ENCODE measurements at regions not wholly inside any gene's neighbourhood (a gene's known extent, or its start where the extent isn't known, plus 50 kb on each side); places are given as distances from the start of the nearest gene placed in this dataset.

DNA sequence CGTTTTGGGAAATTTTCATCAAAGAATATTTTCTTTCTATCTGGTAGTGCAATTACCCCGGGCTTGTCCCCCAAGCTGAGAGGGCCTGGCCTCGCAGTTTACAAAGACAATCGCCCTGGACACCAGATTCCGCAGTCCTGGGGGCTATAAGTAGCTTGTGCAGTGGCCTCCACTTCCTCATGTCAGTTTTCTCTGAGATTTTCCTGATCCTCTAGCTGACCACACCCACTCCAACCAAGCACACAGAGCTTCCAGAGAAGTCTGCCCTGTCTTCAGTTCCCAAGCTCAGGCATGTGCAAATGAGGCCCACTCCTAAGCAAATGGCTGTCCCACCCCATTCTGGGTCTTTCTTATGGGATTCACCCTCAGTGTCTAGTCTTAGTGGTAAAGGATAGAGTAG, 245.3 kb downstream of the MAFB start:
- Histone ChIP-seq H3K27me3 (ENCODE audit: control insufficient read depth, insufficient read depth, low read length) (no peaks in the 10 kb centered on the region), H3K9me3 (ENCODE audit: control insufficient read depth, low read depth, low read length) (no peaks in the 10 kb centered on the region), H3K27ac (ENCODE audit: low read length) (no peak overlapping the region), H3K4me3 (ENCODE audit: low read length) (no peak overlapping the region), H3K9ac (ENCODE audit: low read length) (no peak overlapping the region), H3K4me1 (ENCODE audit: control insufficient read depth, low read depth, low read length) (no peaks in the 10 kb centered on the region), H3K36me3 (ENCODE audit: control insufficient read depth, low read depth, low read length) (no peaks in the 10 kb centered on the region)

DNA sequence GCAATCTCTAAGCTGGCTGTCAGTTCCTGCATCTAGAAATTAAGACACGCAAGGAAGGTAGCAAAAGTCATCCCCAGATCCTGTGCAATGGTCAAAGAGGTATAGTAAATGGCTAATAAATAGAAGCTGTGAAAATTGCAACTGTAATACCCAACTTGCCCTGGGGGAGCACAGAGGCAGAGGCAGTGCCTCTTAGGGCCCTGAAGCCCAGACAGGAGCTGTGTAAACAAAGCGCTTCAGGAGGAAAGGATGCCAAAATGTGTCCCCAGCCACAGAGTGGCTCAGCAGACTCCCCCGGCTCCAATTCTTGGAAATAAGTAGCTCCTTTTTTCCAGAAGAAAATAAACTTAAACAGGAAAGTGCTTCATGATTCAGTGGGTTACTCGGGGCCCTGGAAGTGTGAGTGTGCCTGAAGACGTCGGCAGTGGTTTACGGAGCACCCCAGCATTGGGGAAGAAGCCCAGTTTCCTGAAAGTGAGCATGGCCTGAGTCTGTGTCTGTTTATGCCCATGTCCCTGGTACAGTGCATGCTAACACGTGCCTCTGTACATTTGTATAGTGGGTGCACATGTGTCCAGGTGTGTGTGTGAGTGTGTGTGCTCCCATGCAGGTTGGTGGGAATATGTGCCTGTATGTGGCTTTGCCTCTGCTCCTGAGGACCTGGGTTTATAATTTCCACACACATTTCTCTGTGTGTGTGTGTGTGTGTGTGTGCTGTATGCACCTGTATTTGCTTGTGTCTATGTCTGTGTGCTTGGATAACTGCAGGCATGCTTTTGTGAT, 246.7 kb downstream of the MAFB start:
- Histone ChIP-seq H3K9me3 (ENCODE audit: control insufficient read depth, low read depth, low read length) (no peaks in the 10 kb centered on the region), H3K4me3 (ENCODE audit: low read length) (no peak overlapping the region), H3K27ac (ENCODE audit: low read length) (no peak overlapping the region), H3K36me3 (ENCODE audit: control insufficient read depth, low read depth, low read length) (no peaks in the 10 kb centered on the region), H3K9ac (ENCODE audit: low read length) (no peak overlapping the region), H3K4me1 (ENCODE audit: control insufficient read depth, low read depth, low read length) (no peaks in the 10 kb centered on the region), H3K27me3 (ENCODE audit: control insufficient read depth, insufficient read depth, low read length) (no peaks in the 10 kb centered on the region)

DNA sequence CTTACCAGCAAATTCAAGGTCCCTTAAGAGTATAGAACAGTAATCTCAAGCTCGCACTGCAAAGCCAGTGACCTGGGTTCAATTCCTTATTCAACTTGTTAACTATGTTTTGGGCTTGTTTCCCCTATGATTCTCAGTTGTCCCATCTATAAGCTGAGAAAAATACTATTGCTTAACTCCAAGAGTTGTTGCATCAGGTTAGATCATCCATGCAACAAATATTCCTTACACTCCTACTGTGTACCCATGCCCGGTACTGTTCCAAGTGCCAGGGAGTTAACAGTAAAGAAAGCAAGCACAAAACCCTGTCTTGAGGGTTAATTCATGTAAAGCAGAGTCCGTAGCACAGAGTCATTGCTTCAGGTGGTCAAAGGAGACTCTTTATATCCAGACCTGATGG, 247.3 kb downstream of the MAFB start:
- H3K9me3 ChIP-seq (ENCODE audit: control insufficient read depth, low read depth, low read length): no peaks in the 10 kb centered on the region
- no peaks in the 10 kb centered on the region for H3K36me3 ChIP-seq (ENCODE audit: control insufficient read depth, low read depth, low read length)
- no peak overlapping the region for H3K4me3 ChIP-seq (ENCODE audit: low read length)
- H3K9ac ChIP-seq (ENCODE audit: low read length): no peak overlapping the region
- no peak overlapping the region for H3K27ac ChIP-seq (ENCODE audit: low read length)
- no peaks in the 10 kb centered on the region for H3K4me1 ChIP-seq (ENCODE audit: control insufficient read depth, low read depth, low read length)
- H3K27me3 ChIP-seq (ENCODE audit: control insufficient read depth, insufficient read depth, low read length): no peaks in the 10 kb centered on the region

DNA sequence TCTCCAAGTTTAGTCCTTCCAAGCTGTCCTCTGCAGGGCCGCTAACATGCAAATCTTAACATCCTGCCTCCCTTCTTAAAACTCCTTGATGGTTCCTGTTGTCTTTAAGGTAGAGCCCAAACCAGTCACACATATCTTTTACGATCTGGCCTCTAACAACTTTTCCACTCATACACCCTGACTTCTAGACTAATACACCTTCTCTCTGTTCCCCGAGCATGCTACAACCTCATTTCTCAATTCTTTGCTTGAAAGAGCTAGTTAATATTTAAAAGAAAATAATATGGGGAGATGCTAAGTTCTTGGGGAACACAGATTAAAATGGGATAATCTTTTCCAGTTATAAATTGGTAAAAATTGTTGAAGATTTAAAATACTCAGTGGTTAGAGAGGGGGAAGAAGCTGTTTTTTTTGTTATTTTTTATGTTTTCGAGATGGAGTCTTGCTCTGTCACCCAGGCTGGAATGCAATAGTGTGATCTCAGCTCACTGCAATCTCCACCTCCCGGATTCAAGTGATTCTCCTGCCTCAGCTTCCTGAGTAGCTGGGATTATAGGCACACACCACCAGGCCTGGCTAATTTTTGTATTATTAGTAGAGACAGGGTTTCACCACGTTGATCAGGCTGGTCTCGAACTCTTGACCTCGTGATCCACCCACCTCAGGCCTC, 250.7 kb downstream of the MAFB start:
- H3K4me1 ChIP-seq (ENCODE audit: control insufficient read depth, low read depth, low read length): no peaks in the 10 kb centered on the region
- no peaks in the 10 kb centered on the region for H3K36me3 ChIP-seq (ENCODE audit: control insufficient read depth, low read depth, low read length)
- no peak overlapping the region for H3K4me3 ChIP-seq (ENCODE audit: low read length)
- H3K9ac ChIP-seq (ENCODE audit: low read length): no peak overlapping the region
- H3K27ac ChIP-seq (ENCODE audit: low read length): no peak overlapping the region
- no peaks in the 10 kb centered on the region for H3K27me3 ChIP-seq (ENCODE audit: control insufficient read depth, insufficient read depth, low read length)
- H3K9me3 ChIP-seq (ENCODE audit: control insufficient read depth, low read depth, low read length): no peaks in the 10 kb centered on the region

DNA sequence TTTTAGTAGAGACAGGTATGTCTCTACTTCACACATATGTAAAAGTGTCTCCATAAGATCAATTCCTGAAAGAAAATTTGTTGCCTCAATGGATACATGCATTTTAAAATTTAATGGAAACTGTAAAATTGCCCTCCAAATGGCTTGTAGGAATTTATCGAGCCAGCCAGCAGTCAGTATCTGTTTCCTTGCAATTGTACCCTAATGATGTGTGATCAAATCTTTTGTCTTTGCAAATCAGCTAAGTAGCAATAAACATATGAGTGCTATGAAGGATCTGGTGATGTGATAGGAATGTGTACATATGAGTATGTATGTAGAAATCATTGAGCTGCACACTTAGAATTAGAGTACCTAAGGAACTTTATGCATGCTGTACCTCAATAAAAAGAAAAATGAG, 253.0 kb downstream of the MAFB start:
- Histone ChIP-seq H3K36me3 (ENCODE audit: control insufficient read depth, low read depth, low read length) (no peaks in the 10 kb centered on the region), H3K9me3 (ENCODE audit: control insufficient read depth, low read depth, low read length) (no peaks in the 10 kb centered on the region)

DNA sequence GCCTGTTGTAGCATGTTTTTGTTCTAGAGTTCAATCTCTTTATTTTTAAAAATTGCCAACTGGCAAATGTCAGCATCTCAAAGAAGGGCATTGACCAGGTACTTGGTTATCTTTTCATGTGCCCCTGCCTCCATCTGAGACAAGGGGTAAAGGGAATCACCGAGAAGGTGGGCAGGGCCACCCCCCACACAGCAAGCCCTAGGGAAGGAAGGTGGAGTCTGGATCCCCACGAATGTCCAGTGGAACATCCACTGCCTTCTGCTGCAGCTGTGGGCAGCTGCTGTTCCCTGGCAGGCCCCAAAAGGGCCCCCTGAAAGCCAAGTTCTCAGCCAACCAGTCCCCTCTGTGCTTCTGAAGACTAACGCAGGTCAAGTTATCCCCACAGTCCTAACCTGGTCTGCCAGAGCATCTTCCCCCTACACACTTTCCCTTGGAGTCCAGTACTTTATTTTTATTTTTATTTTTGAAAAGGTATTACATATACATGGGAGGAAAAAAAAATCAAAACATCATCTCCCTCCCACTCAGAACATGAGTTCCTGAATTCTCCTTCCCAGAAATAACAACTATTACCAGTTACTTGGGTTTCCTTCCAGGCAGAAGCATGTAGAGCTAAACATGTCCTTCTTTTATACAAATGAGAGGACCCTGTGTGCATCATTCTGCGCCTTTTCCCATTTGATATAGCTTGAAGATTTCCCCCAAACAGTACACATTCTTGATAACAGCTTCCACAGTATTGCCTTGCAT, 253.7 kb downstream of the MAFB start:
- H3K4me3 ChIP-seq (ENCODE audit: low read length): no peak overlapping the region
- no peaks in the 10 kb centered on the region for H3K4me1 ChIP-seq (ENCODE audit: control insufficient read depth, low read depth, low read length)
- H3K27ac ChIP-seq (ENCODE audit: low read length): no peak overlapping the region
- H3K27me3 ChIP-seq (ENCODE audit: control insufficient read depth, insufficient read depth, low read length): no peaks in the 10 kb centered on the region
- no peaks in the 10 kb centered on the region for H3K36me3 ChIP-seq (ENCODE audit: control insufficient read depth, low read depth, low read length)
- H3K9ac ChIP-seq (ENCODE audit: low read length): no peak overlapping the region
- no peaks in the 10 kb centered on the region for H3K9me3 ChIP-seq (ENCODE audit: control insufficient read depth, low read depth, low read length)

More for the DNA sequence above, 253.0 kb downstream of the MAFB start:
- H3K27me3 ChIP-seq (ENCODE audit: control insufficient read depth, insufficient read depth, low read length): no peaks in the 10 kb centered on the region
- H3K27ac ChIP-seq (ENCODE audit: low read length): no peak overlapping the region
- no peaks in the 10 kb centered on the region for H3K4me1 ChIP-seq (ENCODE audit: control insufficient read depth, low read depth, low read length)
- H3K4me3 ChIP-seq (ENCODE audit: low read length): no peak overlapping the region
- no peak overlapping the region for H3K9ac ChIP-seq (ENCODE audit: low read length)

DNA sequence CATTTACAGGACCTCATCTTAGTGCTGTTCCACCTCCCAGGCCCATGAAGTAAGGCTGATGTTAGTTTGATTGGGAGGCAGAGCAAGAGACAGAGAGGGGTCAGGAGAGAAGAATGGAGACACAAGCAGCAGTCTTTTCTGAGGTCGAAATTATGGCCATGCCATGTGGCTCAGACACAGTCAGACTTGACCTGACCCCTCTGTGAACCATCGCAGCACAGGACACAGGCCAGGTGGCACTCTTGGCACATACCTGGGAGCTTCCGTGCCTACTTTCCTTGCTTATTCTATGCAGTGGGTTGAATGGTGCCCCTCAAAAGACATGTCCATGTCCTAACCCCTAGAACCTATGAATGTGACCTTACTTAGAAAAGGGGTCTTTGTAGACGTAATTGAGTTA, 254.9 kb downstream of the MAFB start:
- Histone ChIP-seq H3K9ac (ENCODE audit: low read length) (no peak overlapping the region), H3K9me3 (ENCODE audit: control insufficient read depth, low read depth, low read length) (no peaks in the 10 kb centered on the region), H3K27ac (ENCODE audit: low read length) (no peak overlapping the region), H3K4me1 (ENCODE audit: control insufficient read depth, low read depth, low read length) (no peaks in the 10 kb centered on the region), H3K36me3 (ENCODE audit: control insufficient read depth, low read depth, low read length) (no peaks in the 10 kb centered on the region), H3K27me3 (ENCODE audit: control insufficient read depth, insufficient read depth, low read length) (no peaks in the 10 kb centered on the region), H3K4me3 (ENCODE audit: low read length) (no peak overlapping the region)

DNA sequence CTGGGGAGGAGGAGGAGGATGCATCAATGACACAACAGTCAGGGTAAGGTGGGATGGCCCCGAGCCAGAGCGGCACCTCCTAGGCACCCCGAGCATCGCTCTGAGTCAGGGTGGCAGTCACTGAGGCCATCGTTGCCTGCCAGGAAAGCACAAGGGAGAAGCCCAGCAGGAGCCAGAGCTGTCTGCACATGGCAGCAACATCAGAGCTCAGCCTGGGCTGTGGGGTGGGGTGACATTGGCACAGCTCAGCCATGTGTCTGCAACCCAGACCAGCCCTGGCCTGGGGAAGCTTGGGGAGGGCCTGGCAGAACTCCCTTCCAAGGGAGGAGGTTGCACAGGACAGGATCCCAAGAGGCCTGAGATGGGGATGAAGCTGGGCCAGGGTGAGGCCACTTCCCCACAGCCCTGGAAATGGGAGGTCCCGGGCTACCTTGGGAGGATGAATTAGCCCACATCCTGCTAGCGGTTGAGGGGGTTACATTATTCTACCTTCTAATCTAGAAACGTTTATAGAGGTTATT, 255.6 kb downstream of the MAFB start:
- Histone ChIP-seq H3K27ac (ENCODE audit: low read length) (no peak overlapping the region), H3K36me3 (ENCODE audit: control insufficient read depth, low read depth, low read length) (no peaks in the 10 kb centered on the region), H3K27me3 (ENCODE audit: control insufficient read depth, insufficient read depth, low read length) (no peaks in the 10 kb centered on the region), H3K9me3 (ENCODE audit: control insufficient read depth, low read depth, low read length) (no peaks in the 10 kb centered on the region), H3K9ac (ENCODE audit: low read length) (no peak overlapping the region), H3K4me3 (ENCODE audit: low read length) (no peak overlapping the region), H3K4me1 (ENCODE audit: control insufficient read depth, low read depth, low read length) (no peaks in the 10 kb centered on the region)

DNA sequence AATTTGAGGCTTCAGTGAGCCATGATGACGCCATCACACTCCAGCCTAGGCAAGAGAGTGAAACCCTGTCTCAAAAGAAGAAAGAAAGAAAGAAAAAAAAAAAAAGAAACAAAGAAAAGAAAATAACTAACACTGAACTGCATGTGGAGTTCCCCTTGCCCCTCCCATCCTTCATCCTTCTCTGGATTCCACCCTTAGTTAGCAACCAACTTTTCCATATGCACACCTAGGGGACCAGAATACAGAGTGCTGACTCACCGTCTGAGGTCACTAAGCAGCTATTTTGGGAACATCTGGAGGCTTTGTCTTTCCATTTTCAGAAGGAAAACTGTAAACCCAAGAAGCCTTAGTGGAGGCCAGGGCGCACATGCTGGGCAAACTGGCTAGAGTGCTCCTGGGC, 257.4 kb downstream of the MAFB start:
- Histone ChIP-seq H3K27me3 (ENCODE audit: control insufficient read depth, insufficient read depth, low read length) (no peaks in the 10 kb centered on the region), H3K4me1 (ENCODE audit: control insufficient read depth, low read depth, low read length) (no peaks in the 10 kb centered on the region), H3K9ac (ENCODE audit: low read length) (no peak overlapping the region), H3K27ac (ENCODE audit: low read length) (no peak overlapping the region), H3K9me3 (ENCODE audit: control insufficient read depth, low read depth, low read length) (no peaks in the 10 kb centered on the region), H3K36me3 (ENCODE audit: control insufficient read depth, low read depth, low read length) (no peaks in the 10 kb centered on the region), H3K4me3 (ENCODE audit: low read length) (no peak overlapping the region)

DNA sequence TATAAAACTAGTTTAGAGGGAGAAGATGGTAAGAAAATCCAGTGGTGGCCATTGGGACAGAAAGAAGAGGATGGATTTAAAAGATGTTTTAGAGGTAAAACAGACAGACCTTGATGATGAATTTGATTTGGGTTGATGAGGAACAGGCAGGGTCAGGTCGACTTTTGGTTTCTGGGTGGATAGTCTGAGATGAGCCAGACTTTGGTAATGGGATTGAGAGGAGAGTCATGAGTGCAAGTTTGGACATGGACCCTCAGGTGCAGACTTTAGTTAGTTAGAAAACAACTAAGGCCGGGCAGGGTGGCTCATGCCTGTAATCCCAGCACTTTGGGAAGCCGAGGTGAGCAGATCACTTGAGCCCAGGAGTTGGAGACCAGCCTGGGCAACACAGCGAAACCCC, 257.9 kb downstream of the MAFB start:
- Histone ChIP-seq H3K9me3 (ENCODE audit: control insufficient read depth, low read depth, low read length) (no peaks in the 10 kb centered on the region), H3K36me3 (ENCODE audit: control insufficient read depth, low read depth, low read length) (no peaks in the 10 kb centered on the region), H3K4me1 (ENCODE audit: control insufficient read depth, low read depth, low read length) (no peaks in the 10 kb centered on the region), H3K27me3 (ENCODE audit: control insufficient read depth, insufficient read depth, low read length) (no peaks in the 10 kb centered on the region), H3K9ac (ENCODE audit: low read length) (no peak overlapping the region), H3K4me3 (ENCODE audit: low read length) (no peak overlapping the region), H3K27ac (ENCODE audit: low read length) (no peak overlapping the region)

DNA sequence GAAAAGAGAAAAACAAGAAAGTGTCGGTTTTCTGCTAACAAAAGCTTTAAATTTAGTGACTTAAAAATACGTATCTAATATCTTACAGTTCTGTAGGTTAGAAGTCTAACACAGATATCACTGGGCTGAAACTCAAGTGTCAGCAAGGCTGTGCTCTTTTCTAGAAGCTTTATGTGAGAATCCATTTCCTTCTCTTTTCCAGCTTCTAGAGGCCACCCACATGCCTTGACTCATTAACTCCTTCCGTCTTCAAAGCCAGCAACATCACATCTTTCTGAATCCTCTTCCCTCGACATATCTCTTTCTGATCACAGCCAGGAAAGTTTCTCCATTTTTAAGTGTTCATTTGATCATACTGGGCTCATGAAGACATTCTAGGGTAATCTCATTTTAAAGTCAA, 262.0 kb downstream of the MAFB start:
- Histone ChIP-seq H3K27me3 (ENCODE audit: control insufficient read depth, insufficient read depth, low read length) (no peaks in the 10 kb centered on the region), H3K9ac (ENCODE audit: low read length) (no peak overlapping the region), H3K36me3 (ENCODE audit: control insufficient read depth, low read depth, low read length) (no peaks in the 10 kb centered on the region), H3K27ac (ENCODE audit: low read length) (no peak overlapping the region), H3K4me1 (ENCODE audit: control insufficient read depth, low read depth, low read length) (no peaks in the 10 kb centered on the region), H3K9me3 (ENCODE audit: control insufficient read depth, low read depth, low read length) (no peaks in the 10 kb centered on the region), H3K4me3 (ENCODE audit: low read length) (no peak overlapping the region)
